HG03378 (cell line): ENCODE measurements at regions not wholly inside any gene's neighbourhood (a gene's known extent, or its start where the extent isn't known, plus 50 kb on each side); places are given as distances from the start of the nearest gene placed in this dataset.

Experiments
- ATAC-seq: cut with Tn5 transposase; IDR thresholded peaks from one replicate; pipeline ENCODE4 v1.9.1; 2021; ENCODE audit warnings: mild to moderate bottlenecking, moderate library complexity; ENCODE audit not compliant: unreplicated experiment

- ATAC-seq: no peak
These were observed 600.1 kb upstream of the CHORDC1 start for GRCh38 chr11:90822996-90823395.

- no peak for ATAC-seq
These were observed 595.4 kb upstream of the CHORDC1 start for GRCh38 chr11:90818196-90818745.

- no peak for ATAC-seq
These were observed 586.7 kb upstream of the CHORDC1 start for GRCh38 chr11:90809581-90809980.

GRCh38 chr11:90805172-90805571, 582.3 kb upstream of the CHORDC1 start:
- no peak for ATAC-seq

- ATAC-seq: no peak
These were observed 581.0 kb upstream of the CHORDC1 start for GRCh38 chr11:90803831-90804230.

GRCh38 chr11:90803366-90803765, 580.5 kb upstream of the CHORDC1 start:
- ATAC-seq: no peak

GRCh38 chr11:90798769-90799168, 575.9 kb upstream of the CHORDC1 start:
- ATAC-seq: no peak

- no peak for ATAC-seq
These were observed 572.9 kb upstream of the CHORDC1 start for GRCh38 chr11:90795746-90796145.

GRCh38 chr11:90788961-90789360, 566.1 kb upstream of the CHORDC1 start:
- ATAC-seq: no peak

GRCh38 chr11:90784241-90784814, 561.5 kb upstream of the CHORDC1 start:
- ATAC-seq: no peak

GRCh38 chr11:90783111-90783510, 560.3 kb upstream of the CHORDC1 start:
- ATAC-seq: no peak

- no peak for ATAC-seq
These were observed 556.2 kb upstream of the CHORDC1 start for GRCh38 chr11:90779098-90779497.

- ATAC-seq: peak; percentile 46
These were observed 552.8 kb upstream of the CHORDC1 start for GRCh38 chr11:90775567-90776165.

GRCh38 chr11:90774727-90775566, 552.1 kb upstream of the CHORDC1 start:
- no peak for ATAC-seq

GRCh38 chr11:90770007-90770406, 547.2 kb upstream of the CHORDC1 start:
- ATAC-seq: no peak

GRCh38 chr11:90766121-90766520, 543.3 kb upstream of the CHORDC1 start:
- ATAC-seq: no peak

- ATAC-seq: no peak
These were observed 541.8 kb upstream of the CHORDC1 start for GRCh38 chr11:90764691-90765090.

- no peak for ATAC-seq
These were observed 535.1 kb upstream of the CHORDC1 start for GRCh38 chr11:90757849-90758494.

- no peak for ATAC-seq
These were observed 533.8 kb upstream of the CHORDC1 start for GRCh38 chr11:90756617-90757016.

- no peak for ATAC-seq
These were observed 530.7 kb upstream of the CHORDC1 start for GRCh38 chr11:90753546-90753945.

- no peak for ATAC-seq
These were observed 524.2 kb upstream of the CHORDC1 start for GRCh38 chr11:90747057-90747456.
